GM21447 (cell line): ENCODE measurements at regions not wholly inside any gene's neighbourhood (a gene's known extent, or its start where the extent isn't known, plus 50 kb on each side); places are given as distances from the start of the nearest gene placed in this dataset.

Experiments
- ATAC-seq: cut with Tn5 transposase; IDR thresholded peaks from one replicate; pipeline ENCODE4 v1.9.1; 2021; ENCODE audit not compliant: unreplicated experiment

DNA sequence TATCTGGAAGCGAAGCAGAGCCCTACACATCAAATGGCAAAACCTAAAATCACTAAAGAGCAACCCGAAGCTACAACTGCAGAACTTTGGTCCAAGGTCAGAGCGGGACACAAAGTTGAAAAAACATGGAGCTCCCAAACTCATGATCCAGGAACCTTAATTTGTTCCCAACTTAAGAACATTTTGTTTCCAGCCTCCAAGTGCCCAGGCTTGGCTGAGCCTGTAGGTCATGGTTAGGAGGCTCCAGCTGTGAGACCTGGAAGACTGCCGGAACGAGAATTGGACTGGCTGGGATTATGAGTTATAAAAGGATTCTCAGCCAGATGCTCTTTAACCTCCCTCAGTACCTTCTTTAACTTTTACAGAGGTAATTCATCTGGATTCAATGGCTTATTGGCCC lies 349.1 kb upstream of the DDX53 start:
- ATAC-seq, result no peak

DNA sequence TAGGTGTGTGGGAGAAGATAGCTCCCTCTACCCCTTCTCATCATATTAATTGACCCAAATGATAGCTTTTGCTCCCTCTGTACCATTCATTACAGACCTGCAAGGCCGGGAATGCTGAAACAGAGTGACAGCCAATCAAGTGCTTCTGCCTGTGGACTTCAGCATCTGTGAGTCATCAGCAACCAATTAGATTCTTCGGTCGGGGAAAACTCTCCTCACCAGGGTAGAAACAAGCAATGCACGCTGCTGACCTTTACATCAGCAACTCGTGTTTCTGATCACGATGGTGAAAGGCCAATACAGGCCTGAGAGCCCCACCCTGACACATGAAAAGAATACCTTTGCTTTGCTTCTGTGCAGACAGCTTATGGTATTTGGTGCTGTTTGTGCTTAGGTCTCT lies 347.2 kb upstream of the DDX53 start:
- no peak for ATAC-seq

GRCh38 chrX:22660756-22661155 lies 339.0 kb upstream of the DDX53 start:
- no peak for ATAC-seq

- ATAC-seq, result no peak
These were observed 337.0 kb upstream of the DDX53 start for GRCh38 chrX:22662776-22663175.

DNA sequence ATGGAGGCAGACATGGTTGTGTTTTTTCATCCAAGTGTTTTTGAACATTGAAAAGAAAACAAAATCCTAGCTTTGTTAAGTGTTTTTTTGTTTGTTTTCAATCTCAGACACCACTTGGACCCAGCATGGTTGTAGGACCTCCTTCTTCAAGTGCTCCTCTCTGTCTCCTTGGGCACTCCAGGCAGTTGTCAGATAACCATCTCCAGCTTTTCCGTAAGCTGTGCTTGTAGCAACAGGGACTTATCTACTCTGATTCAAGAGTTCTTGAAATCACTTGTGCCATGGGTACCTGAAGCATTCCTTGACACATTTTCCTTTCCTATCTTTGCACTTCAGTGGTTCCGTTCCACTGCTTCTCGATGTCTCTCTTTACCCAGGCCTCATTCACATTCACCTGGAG lies 334.9 kb upstream of the DDX53 start:
- ATAC-seq, result no peak

DNA sequence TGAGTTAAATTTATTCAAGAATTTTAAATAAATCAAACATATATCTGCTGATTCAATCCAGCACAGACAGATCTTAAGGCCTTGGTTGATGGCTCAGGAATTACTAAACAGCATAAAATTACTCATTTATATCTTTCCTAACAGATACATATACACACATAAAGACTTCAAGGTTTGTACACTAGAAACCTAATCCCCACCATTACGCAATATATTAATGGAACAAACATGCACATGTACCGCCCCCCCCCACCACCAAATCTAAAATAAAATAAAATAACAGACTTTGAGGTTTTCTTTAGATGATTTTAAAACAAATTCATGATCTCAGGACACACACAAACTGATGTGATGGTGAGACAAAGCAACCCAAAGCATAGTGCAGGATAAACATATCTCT lies 333.9 kb upstream of the DDX53 start:
- ATAC-seq, result no peak

DNA sequence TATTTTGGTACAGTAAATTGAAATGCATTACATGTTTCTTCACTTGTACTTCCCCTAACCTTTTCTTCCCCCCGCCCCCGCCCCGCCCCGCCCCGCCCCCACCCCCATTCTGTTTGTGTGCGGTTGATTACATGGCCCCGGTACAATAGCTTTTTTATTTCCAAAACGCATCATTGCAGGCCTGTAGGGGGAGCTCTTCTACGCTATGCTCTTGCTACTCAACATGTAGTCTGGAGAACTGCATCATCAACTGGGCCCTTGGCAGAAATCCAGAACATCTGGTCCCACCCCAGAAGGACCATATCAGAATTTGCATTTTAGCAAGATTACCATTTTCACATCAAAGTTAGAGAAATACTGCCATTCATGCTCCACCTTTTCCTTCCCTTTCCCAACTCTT lies 333.3 kb upstream of the DDX53 start:
- no peak for ATAC-seq

- no peak for ATAC-seq
These were observed 324.8 kb upstream of the DDX53 start for GRCh38 chrX:22674932-22675331.

DNA sequence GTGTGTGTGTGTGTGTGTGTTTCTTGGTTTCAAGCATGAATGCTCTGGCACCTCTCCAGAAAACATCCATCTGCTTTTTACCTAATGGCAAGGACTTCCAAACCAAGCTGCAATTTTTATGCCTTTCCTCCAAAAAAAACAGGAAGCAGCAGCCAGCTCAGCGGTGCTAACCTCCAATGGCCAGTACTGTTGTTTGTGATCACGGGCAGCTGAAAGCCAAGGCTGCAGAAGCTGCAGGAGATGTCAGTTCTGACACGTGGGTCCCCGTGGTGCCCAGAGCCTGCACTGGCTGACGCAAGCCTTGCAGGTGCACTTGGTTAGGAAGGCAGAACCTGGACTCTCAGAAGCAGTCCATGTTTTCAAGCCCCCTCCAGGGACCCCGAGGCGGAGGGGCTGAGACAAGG lies 313.6 kb upstream of the DDX53 start:
- ATAC-seq, result no peak

DNA sequence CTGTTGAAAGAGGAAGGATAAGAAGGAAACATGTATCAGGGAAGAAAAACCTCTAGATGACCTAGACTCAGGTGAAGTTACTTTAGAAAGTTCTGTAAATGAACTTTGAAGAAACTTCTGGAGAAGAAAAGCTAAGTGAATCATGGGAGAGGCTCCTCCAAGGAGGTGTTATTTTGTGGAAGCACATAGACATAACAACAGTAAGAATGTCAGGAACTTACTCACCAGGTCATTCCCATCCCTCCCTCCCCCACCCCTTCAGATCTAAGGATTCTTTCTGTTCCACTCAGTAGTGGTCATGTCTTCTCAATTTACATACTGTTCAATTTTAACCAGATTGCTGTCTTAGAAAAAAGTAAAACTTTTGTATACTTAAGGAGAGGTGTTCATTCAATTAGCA lies 310.5 kb upstream of the DDX53 start:
- ATAC-seq, result no peak

DNA sequence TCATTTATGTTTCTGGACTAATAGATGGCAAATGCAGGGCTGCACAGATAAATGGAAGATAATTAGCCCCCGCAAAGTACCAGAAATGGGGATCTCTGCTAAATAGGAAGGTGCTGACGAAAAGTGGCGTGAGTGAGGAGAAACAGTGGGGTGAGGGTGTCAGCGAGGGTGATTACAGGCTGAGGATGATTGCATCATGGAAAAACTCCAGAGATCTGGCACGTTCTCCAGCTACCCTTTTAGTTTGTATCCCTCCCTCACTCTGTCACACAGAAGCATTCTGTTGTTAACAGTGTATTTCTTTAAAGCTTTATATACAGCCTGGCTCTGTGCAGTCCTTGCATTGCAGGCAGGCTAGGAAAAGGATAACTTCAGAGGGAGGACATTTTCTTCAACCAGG lies 309.6 kb upstream of the DDX53 start:
- no peak for ATAC-seq

DNA sequence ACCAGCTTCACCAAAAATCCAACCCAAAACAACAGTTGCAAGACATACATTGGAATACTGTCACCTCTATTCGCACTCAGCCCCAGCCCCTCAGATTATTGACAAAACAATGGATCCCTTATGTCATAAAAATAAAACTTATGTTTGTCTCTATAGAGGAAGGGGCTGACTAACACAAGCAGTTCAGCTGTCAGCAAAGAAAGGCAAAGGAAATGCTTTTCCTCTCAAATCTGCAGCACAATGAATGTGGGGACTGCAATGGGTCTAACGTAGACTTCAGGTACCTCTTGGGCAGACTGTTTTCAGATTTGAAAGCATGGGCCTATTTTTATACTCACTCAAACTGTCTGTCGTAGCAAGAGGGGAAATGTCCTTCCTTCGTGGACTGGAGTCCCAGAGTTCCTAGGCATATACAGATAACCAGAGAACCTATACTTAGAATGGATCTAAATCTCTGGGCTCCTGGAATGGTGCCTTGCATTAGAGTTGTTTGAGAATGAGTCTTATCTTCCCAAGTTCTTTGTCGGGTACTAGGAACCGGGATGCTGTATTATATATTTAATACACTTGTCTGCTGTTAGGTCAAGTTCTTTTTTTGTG lies 307.7 kb upstream of the DDX53 start:
- ATAC-seq, result no peak

GRCh38 chrX:22698151-22698550 lies 301.6 kb upstream of the DDX53 start:
- no peak for ATAC-seq

GRCh38 chrX:22699581-22700091 lies 300.1 kb upstream of the DDX53 start:
- ATAC-seq, result no peak

- ATAC-seq, result no peak
These were observed 286.8 kb upstream of the DDX53 start for GRCh38 chrX:22712942-22713341.

GRCh38 chrX:22730542-22730941 lies 269.2 kb upstream of the DDX53 start:
- no peak for ATAC-seq

GRCh38 chrX:22737541-22737940 lies 262.2 kb upstream of the DDX53 start:
- no peak for ATAC-seq

DNA sequence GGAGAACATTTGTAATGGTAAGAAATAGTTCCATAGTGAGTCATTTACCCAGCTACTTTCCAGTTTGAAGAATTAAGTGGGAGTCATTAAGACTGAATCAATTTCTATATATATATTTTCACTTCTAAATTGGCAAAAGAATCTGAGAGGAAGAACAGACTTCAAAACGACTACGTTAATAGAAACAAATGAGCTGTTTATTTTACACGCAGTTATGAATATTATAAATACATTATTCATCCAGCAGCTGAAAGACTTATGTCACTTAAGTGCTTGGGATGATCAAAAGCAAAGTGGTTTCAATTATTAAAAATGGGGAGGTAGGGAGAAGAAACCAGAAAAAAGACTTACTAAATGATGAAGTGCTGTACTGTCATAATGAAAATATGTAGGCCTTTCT lies 260.5 kb upstream of the DDX53 start:
- ATAC-seq, result no peak

- ATAC-seq, result no peak
These were observed 258.9 kb upstream of the DDX53 start for GRCh38 chrX:22740836-22741235.

GRCh38 chrX:22742174-22742573 lies 257.6 kb upstream of the DDX53 start:
- ATAC-seq, result no peak

GRCh38 chrX:22746081-22746480 lies 253.7 kb upstream of the DDX53 start:
- ATAC-seq, result no peak

- ATAC-seq, result no peak
These were observed 251.4 kb upstream of the DDX53 start for GRCh38 chrX:22748093-22748999.
